ENCODE measurements at regions not wholly inside any gene's neighbourhood (a gene's known extent, or its start where the extent isn't known, plus 50 kb on each side); places are given as distances from the start of the nearest gene placed in this dataset.

DNA sequence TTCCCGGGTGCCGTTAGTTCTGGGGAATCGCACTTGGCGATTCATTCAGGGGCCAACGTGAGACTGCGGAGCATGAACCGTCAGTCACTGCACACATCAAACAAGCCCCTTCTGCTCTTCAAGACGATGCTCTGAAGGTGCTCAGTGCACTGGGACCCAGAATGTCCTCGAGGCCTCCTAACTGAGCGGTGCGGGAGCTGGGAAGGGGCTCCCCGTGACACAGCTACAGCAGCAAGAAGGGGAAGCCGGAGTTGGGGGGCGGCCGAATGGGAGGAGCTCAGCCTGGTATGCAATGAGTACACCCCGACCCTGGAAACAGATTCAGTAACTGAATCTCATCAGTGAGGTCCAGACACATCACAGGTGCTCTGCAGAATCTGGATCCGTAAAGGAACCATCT is 150.8 kb downstream of the SHANK2 start:
- H3K4me1 ChIP-seq, result no peaks in the 10 kb centered on the region
- H3K9me3 ChIP-seq, result no peaks in the 10 kb centered on the region
- no peaks in the 10 kb centered on the region for H3K36me3 ChIP-seq
- intact Hi-C loops (cut with DNase I), result no loop called here
- H3K27ac ChIP-seq, result no peak overlapping the region
- no peak overlapping the region for H3K4me3 ChIP-seq
- no peaks in the 10 kb centered on the region for H3K27me3 ChIP-seq
- ATAC-seq (no peak), DNase-seq (no peak)
- TF ChIP-seq, protein P1, sequence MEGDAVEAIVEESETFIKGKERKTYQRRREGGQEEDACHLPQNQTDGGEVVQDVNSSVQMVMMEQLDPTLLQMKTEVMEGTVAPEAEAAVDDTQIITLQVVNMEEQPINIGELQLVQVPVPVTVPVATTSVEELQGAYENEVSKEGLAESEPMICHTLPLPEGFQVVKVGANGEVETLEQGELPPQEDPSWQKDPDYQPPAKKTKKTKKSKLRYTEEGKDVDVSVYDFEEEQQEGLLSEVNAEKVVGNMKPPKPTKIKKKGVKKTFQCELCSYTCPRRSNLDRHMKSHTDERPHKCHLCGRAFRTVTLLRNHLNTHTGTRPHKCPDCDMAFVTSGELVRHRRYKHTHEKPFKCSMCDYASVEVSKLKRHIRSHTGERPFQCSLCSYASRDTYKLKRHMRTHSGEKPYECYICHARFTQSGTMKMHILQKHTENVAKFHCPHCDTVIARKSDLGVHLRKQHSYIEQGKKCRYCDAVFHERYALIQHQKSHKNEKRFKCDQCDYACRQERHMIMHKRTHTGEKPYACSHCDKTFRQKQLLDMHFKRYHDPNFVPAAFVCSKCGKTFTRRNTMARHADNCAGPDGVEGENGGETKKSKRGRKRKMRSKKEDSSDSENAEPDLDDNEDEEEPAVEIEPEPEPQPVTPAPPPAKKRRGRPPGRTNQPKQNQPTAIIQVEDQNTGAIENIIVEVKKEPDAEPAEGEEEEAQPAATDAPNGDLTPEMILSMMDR (IDR thresholded peaks at IDR 0.05), result no peak

DNA sequence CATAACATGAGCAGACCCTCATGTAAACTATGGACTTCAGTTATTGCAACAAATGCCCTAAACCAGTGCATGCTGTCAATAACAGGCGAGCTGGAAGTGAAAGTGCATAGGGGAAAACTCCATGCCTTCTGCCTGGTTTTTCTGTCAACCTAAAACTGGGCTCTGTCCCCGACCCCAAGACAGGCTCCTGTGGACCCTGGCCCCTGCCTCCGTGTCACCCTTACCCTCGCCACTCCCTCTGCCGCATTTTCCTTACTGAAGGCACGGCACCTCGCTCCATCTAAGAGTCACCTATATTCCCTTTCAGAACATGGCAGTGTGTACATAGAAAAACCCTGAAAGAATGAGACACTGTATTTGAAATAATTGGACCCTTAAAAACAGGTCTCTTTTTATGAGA is 151.3 kb downstream of the SHANK2 start:
- Histone ChIP-seq H3K27me3 (no peaks in the 10 kb centered on the region), H3K36me3 (no peaks in the 10 kb centered on the region), H3K9me3 (no peaks in the 10 kb centered on the region), H3K27ac (no peak overlapping the region), H3K4me3 (no peak overlapping the region), H3K4me1 (no peaks in the 10 kb centered on the region)
- DNase-seq (no peak), ATAC-seq (no peak)
- intact Hi-C loops (cut with DNase I), result no loop called here
- TF ChIP-seq, protein P1 (IDR thresholded peaks at IDR 0.05), result no peak

DNA sequence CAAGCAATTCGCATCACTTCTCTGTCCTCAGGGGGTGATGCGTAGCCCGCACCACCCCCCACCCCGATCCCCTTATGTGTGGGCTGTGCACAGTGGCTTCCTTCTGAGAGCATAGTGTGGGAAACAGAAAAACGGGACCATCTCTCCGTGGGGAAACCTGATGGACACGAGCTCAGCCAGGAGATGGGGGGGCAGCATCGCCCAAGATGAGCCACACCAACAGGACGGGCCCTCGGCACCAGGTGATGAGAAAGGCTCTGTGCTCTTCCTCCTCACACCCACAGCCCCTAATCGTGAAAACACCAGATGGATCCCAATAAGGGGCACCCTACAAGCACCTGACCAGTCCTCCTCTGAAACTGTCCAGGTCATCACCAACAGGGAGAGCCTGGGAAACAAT is 153.6 kb downstream of the SHANK2 start:
- Histone ChIP-seq H3K36me3 (no peaks in the 10 kb centered on the region), H3K4me3 (no peak overlapping the region), H3K27ac (no peak overlapping the region), H3K27me3 (no peaks in the 10 kb centered on the region), H3K4me1 (no peaks in the 10 kb centered on the region), H3K9me3 (no peaks in the 10 kb centered on the region)
- intact Hi-C loops (cut with DNase I), result no loop called here
- no peak for ATAC-seq
- no peak for DNase-seq
- TF ChIP-seq, protein P1 (IDR thresholded peaks at IDR 0.05), result no peak

DNA sequence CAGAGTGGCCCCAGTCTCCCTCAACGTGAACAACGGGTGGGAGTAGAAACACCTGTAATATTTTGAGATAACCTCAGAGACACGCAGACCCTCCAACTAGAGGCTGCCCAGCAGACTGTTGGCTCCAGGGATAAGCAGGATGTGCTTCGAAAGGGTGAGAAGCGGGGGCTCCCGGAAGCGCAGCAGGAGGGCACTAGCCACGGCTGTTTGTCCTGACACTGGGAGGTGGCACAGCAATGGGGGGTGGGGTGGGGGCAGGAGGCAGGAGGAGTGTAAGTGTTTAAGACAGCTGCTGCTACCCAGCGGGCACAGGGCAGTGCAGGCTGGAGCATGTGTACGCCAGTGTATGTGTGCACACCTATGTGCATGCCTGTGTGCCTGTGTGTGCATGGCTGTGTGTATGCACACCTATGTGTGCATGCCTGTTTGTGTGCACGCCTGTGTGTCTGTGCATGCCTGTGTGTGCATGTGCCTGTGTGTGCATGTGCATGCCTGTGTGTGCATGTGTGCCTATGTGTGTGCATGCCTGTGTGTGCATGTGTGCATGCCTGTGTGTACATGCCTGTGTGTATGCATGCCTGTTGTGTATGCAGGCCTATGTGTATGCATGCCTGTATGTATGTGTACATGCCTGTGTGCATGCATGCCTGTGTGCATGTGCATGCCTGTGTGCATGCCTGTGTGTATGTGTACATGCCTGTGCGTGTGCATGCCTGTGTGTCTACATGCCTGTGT is 154.7 kb downstream of the SHANK2 start:
- no peaks in the 10 kb centered on the region for H3K27me3 ChIP-seq
- no peak overlapping the region for H3K4me3 ChIP-seq
- DNase-seq (no peak), ATAC-seq (peak; percentile 6)
- H3K27ac ChIP-seq, result no peak overlapping the region
- TF ChIP-seq, protein P1 (IDR thresholded peaks at IDR 0.05), result no peak
- no peaks in the 10 kb centered on the region for H3K36me3 ChIP-seq
- no peaks in the 10 kb centered on the region for H3K9me3 ChIP-seq
- H3K4me1 ChIP-seq, result no peaks in the 10 kb centered on the region
- intact Hi-C loops (cut with DNase I), result no loop called here

DNA sequence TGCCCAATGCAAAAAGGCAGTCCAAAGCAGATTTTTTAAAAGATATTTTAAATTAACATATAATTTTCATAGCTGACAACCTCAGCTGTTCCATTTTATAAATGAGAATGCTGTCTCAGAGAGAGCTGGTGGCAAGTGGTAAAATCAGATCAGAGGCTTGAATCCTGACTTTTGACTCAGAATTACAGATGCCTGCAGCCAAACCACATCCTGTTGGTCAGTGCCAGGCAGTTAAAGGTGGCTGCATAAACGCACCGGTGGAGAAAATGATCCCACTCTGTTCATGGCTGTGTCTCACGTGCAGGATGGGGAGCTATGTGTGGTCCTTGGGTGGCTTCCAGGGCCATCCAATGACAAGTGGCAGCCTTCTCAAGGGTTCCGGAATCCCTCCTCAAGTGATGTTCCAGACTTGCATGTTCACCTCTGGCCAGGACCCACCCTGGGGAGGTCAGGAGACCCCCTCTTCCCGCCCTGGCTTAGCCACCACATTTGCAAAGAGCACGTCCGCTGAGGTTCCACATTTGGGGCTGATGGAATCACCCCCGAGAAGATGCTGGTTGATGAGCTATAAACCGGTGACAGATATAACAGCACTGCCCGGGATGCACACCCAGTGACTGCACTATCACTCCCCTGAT is 155.5 kb downstream of the SHANK2 start:
- Histone ChIP-seq H3K4me3 (no peak overlapping the region), H3K36me3 (peaks cover under 1% of the 10 kb centered on the region), H3K27me3 (no peaks in the 10 kb centered on the region), H3K4me1 (no peaks in the 10 kb centered on the region), H3K9me3 (no peaks in the 10 kb centered on the region), H3K27ac (no peak overlapping the region)
- intact Hi-C loops (cut with DNase I), result no loop called here
- no peak for ATAC-seq
- TF ChIP-seq, protein P1 (IDR thresholded peaks at IDR 0.05), result no peak
- no peak for DNase-seq

Data from upper lobe of right lung (tissue), 1 donor.